22Rv1 (cell line): ENCODE measurements at regions not wholly inside any gene's neighbourhood (a gene's known extent, or its start where the extent isn't known, plus 50 kb on each side); places are given as distances from the start of the nearest gene placed in this dataset.

Source experiments
- ZFX ChIP-seq: fragments of 450-650 bp; IDR thresholded peaks from 2 replicates; pipeline ENCODE4 v1.6.1; 2017; ENCODE audit warnings: antibody characterized with exemption, borderline replicate concordance
- TF ChIP-seq, protein P1 (sequence below): fragments of 450-650 bp; IDR thresholded peaks from 2 replicates; pipeline ENCODE4 v1.5.1; 2017; ENCODE audit warnings: mild to moderate bottlenecking

DNA sequence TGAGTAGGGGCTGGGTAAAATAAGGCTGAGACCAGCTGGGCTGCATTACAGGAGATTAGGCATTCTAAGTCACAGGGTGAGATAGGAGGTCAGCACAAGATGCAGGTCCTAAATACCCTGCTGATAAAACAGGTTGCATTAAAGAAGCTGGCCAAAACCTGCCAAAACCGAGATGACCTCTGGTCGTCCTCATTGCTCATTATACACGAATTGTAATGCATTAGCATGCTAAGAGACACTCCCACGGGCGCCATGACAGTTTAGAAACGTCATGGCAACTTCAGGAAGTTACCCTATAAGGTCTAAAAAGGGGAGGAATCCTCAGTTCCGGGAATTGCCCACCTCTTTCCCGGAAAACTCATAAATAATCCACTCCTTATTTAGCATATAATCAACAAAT, 132.2 kb downstream of the ARL4C start:
- no peak for TF ChIP-seq ZFX
- TF ChIP-seq, protein P1, sequence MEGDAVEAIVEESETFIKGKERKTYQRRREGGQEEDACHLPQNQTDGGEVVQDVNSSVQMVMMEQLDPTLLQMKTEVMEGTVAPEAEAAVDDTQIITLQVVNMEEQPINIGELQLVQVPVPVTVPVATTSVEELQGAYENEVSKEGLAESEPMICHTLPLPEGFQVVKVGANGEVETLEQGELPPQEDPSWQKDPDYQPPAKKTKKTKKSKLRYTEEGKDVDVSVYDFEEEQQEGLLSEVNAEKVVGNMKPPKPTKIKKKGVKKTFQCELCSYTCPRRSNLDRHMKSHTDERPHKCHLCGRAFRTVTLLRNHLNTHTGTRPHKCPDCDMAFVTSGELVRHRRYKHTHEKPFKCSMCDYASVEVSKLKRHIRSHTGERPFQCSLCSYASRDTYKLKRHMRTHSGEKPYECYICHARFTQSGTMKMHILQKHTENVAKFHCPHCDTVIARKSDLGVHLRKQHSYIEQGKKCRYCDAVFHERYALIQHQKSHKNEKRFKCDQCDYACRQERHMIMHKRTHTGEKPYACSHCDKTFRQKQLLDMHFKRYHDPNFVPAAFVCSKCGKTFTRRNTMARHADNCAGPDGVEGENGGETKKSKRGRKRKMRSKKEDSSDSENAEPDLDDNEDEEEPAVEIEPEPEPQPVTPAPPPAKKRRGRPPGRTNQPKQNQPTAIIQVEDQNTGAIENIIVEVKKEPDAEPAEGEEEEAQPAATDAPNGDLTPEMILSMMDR = no peak
